WTC11 (cell line): ENCODE measurements at regions not wholly inside any gene's neighbourhood (a gene's known extent, or its start where the extent isn't known, plus 50 kb on each side); places are given as distances from the start of the nearest gene placed in this dataset.

Experiments used
- ATAC-seq: fragments of 200-7000 bp; cut with Tn5 transposase; 2 replicates; pipeline ENCODE4 v1.10.0; 2021; ENCODE audit warnings: mild to moderate bottlenecking, moderate library complexity
- CTCF ChIA-PET: fragments of 300-600 bp; sonication (Branson Sonifier 250); formaldehyde crosslinking; loops from one replicate; lab custom pipeline; 2021; ENCODE audit warnings: antibody characterized with exemption; lab: Charles Lee
- POLR2A ChIA-PET: fragments of 350-600 bp; sonication (Branson Sonifier 250); formaldehyde crosslinking; loops from one replicate; lab custom pipeline; 2021; ENCODE audit warnings: antibody characterized with exemption; lab: Charles Lee
- DNase-seq: peaks from one replicate; pipeline ENCODE4 v3.0.0; 2021; ENCODE audit warnings: low spot score
- H3K27ac Mint-ChIP-seq: 2 replicates; pipeline ENCODE4 v1.8.0; 2021; ENCODE audit warnings: mixed read lengths
- H3K27me3 Mint-ChIP-seq: 2 replicates; pipeline ENCODE4 v1.8.0; 2021; ENCODE audit warnings: low read depth, mild to moderate bottlenecking, moderate library complexity, mixed read lengths
- H3K36me3 Mint-ChIP-seq: 2 replicates; pipeline ENCODE4 v1.8.0; 2021; ENCODE audit warnings: mixed read lengths
- H3K4me1 Mint-ChIP-seq: 2 replicates; pipeline ENCODE4 v1.8.0; 2022; ENCODE audit warnings: mixed read lengths
- H3K4me3 Mint-ChIP-seq: 2 replicates; pipeline ENCODE4 v1.8.0; 2021; ENCODE audit warnings: mild to moderate bottlenecking, moderate library complexity, mixed read lengths
- H3K9me3 Mint-ChIP-seq: 2 replicates; pipeline ENCODE4 v1.8.0; 2021; ENCODE audit warnings: mixed read lengths
- ATF1 ChIP-seq: sonication (generic); formaldehyde crosslinking; IDR thresholded peaks from 2 replicates; pipeline ENCODE4 v1.8.1; 2023; ENCODE audit warnings: mild to moderate bottlenecking, moderate library complexity, missing genetic modification reagents
- CBFB ChIP-seq: sonication (generic); formaldehyde crosslinking; IDR thresholded peaks from 2 replicates; pipeline ENCODE4 v1.8.1; 2022; ENCODE audit warnings: mild to moderate bottlenecking, low read depth, missing genetic modification reagents
- CREM ChIP-seq: sonication (generic); formaldehyde crosslinking; IDR thresholded peaks from 2 replicates; pipeline ENCODE4 v1.8.1; 2022; ENCODE audit warnings: mild to moderate bottlenecking, missing genetic modification reagents, moderate library complexity
- ESRRA ChIP-seq: sonication (generic); formaldehyde crosslinking; IDR thresholded peaks from 2 replicates; pipeline ENCODE4 v1.8.1; 2022; ENCODE audit warnings: mild to moderate bottlenecking, missing genetic modification reagents, borderline replicate concordance
- FOXP1 ChIP-seq: sonication (generic); formaldehyde crosslinking; IDR thresholded peaks from 2 replicates; pipeline ENCODE4 v1.8.0; 2022; ENCODE audit warnings: missing genetic modification reagents, mild to moderate bottlenecking, moderate library complexity, borderline replicate concordance
- HMGA2 ChIP-seq: fragments of 250-450 bp; sonication (Bioruptor Pico); IDR thresholded peaks from 2 replicates; pipeline ENCODE4 v1.4.0; 2021; ENCODE audit warnings: mild to moderate bottlenecking, moderate library complexity
- JAZF1 ChIP-seq: fragments of 250-450 bp; sonication (Bioruptor Pico); IDR thresholded peaks from 2 replicates; pipeline ENCODE4 v1.9.0; 2021; ENCODE audit warnings: moderate library complexity, mild to moderate bottlenecking, inconsistent platforms
- JUN ChIP-seq: sonication (generic); formaldehyde crosslinking; IDR thresholded peaks from 2 replicates; pipeline ENCODE4 v1.8.0; 2023; ENCODE audit warnings: mild to moderate bottlenecking, missing genetic modification reagents
- NFE2L1 ChIP-seq: sonication (generic); formaldehyde crosslinking; IDR thresholded peaks from 2 replicates; pipeline ENCODE4 v1.8.1; 2023; ENCODE audit warnings: missing genetic modification reagents
- NR2C2 ChIP-seq: sonication (generic); formaldehyde crosslinking; IDR thresholded peaks from 2 replicates; pipeline ENCODE4 v1.8.0; 2022; ENCODE audit warnings: mild to moderate bottlenecking, missing genetic modification reagents
- OVOL2 ChIP-seq: fragments of 250-450 bp; sonication (Bioruptor Pico); IDR thresholded peaks from 2 replicates; pipeline ENCODE4 v1.9.0; 2021; ENCODE audit warnings: mild to moderate bottlenecking, borderline replicate concordance
- PREB ChIP-seq: sonication (generic); formaldehyde crosslinking; IDR thresholded peaks from 2 replicates; pipeline ENCODE4 v1.8.1; 2022; ENCODE audit warnings: mild to moderate bottlenecking, missing genetic modification reagents, moderate library complexity, borderline replicate concordance
- SMAD4 ChIP-seq: sonication (generic); formaldehyde crosslinking; IDR thresholded peaks from 2 replicates; pipeline ENCODE4 v1.8.0; 2022; ENCODE audit warnings: mild to moderate bottlenecking, missing genetic modification reagents
- TCF7 ChIP-seq: sonication (generic); formaldehyde crosslinking; IDR thresholded peaks from 2 replicates; pipeline ENCODE4 v1.8.0; 2022; ENCODE audit warnings: mild to moderate bottlenecking, low read depth, missing genetic modification reagents, moderate library complexity
- TEAD4 ChIP-seq: sonication (generic); formaldehyde crosslinking; IDR thresholded peaks from 2 replicates; pipeline ENCODE4 v1.8.0; 2022; ENCODE audit warnings: mild to moderate bottlenecking, missing genetic modification reagents
- ZNF281 ChIP-seq: sonication (generic); formaldehyde crosslinking; IDR thresholded peaks from 2 replicates; pipeline ENCODE4 v1.8.0; 2023; ENCODE audit warnings: mild to moderate bottlenecking, missing genetic modification reagents
- ZNF671 ChIP-seq: fragments of 250-450 bp; sonication (Bioruptor Pico); IDR thresholded peaks from 2 replicates; pipeline ENCODE4 v1.8.0; 2021; ENCODE audit warnings: mild to moderate bottlenecking
- TF ChIP-seq, protein P1 (sequence below): sonication (generic); formaldehyde crosslinking; IDR thresholded peaks from 2 replicates; pipeline ENCODE4 v1.8.1; 2022; ENCODE audit warnings: low read depth, mild to moderate bottlenecking, moderate library complexity, missing genetic modification reagents, borderline replicate concordance
- TF ChIP-seq, protein P2 (sequence below): sonication (generic); formaldehyde crosslinking; conservative IDR thresholded peaks from 2 replicates; pipeline ENCODE4 v1.8.1; 2022; ENCODE audit warnings: mild to moderate bottlenecking, missing genetic modification reagents
- TF ChIP-seq, protein P3 (sequence below): fragments of 250-450 bp; sonication (Bioruptor Pico); IDR thresholded peaks from 2 replicates; pipeline ENCODE4 v1.9.0; 2021; ENCODE audit warnings: moderate library complexity, mild to moderate bottlenecking, inconsistent platforms, borderline replicate concordance
- TF ChIP-seq, protein P4 (sequence below): sonication (generic); formaldehyde crosslinking; IDR thresholded peaks from 2 replicates; pipeline ENCODE4 v1.8.0; 2023; ENCODE audit warnings: missing genetic modification reagents
- TF ChIP-seq, protein P5 (sequence below): sonication (generic); formaldehyde crosslinking; IDR thresholded peaks from 2 replicates; pipeline ENCODE4 v1.8.1; 2023; ENCODE audit warnings: mild to moderate bottlenecking, moderate library complexity, missing genetic modification reagents
- TF ChIP-seq, protein P6 (sequence below): fragments of 250-450 bp; sonication (Bioruptor Pico); IDR thresholded peaks from 2 replicates; pipeline ENCODE4 v2.1.2; 2022; ENCODE audit warnings: mild to moderate bottlenecking, moderate library complexity

DNA sequence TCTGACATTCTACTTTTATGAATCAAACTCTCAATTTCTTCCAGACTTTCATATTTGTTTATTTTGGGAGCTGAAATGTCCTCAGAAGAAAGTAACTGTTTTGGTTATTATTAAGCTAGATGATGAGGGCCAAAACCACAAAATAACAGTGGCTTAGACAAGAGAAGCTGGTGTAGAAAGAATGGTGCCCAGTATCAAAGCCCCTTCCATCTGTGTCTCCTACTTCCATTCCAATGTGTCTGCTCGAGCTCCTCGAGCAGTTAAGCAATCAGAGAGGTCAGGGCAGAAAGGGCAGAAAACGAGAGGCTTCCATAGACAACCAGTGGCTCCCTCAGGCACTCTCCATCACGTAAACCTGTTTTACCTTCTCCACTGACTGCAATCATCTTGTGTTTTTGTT is 59.7 kb upstream of the MAGI1 start:
- CTCF ChIA-PET: no interaction called here
- TF ChIP-seq NR2C2 (CRISPR knock-in tag) (no peak), FOXP1 (no peak), NFE2L1 (CRISPR knock-in tag) (no peak), CBFB (CRISPR knock-in tag) (no peak), SMAD4 (CRISPR knock-in tag) (no peak), HMGA2 (no peak), ZNF671 (CRISPR knock-in tag) (no peak), ZNF281 (CRISPR knock-in tag) (no peak)
- TF ChIP-seq, protein P1, sequence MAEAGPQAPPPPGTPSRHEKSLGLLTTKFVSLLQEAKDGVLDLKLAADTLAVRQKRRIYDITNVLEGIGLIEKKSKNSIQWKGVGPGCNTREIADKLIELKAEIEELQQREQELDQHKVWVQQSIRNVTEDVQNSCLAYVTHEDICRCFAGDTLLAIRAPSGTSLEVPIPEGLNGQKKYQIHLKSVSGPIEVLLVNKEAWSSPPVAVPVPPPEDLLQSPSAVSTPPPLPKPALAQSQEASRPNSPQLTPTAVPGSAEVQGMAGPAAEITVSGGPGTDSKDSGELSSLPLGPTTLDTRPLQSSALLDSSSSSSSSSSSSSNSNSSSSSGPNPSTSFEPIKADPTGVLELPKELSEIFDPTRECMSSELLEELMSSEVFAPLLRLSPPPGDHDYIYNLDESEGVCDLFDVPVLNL (CRISPR knock-in tag): no peak
- TF ChIP-seq, protein P2, sequence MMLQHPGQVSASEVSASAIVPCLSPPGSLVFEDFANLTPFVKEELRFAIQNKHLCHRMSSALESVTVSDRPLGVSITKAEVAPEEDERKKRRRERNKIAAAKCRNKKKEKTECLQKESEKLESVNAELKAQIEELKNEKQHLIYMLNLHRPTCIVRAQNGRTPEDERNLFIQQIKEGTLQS (CRISPR knock-in tag): no peak
- TF ChIP-seq, protein P3, sequence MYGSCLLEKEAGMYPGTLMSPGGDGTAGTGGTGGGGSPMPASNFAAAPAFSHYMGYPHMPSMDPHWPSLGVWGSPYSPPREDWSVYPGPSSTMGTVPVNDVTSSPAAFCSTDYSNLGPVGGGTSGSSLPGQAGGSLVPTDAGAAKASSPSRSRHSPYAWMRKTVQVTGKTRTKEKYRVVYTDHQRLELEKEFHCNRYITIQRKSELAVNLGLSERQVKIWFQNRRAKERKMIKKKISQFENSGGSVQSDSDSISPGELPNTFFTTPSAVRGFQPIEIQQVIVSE (CRISPR knock-in tag): no peak
- TF ChIP-seq, protein P4, sequence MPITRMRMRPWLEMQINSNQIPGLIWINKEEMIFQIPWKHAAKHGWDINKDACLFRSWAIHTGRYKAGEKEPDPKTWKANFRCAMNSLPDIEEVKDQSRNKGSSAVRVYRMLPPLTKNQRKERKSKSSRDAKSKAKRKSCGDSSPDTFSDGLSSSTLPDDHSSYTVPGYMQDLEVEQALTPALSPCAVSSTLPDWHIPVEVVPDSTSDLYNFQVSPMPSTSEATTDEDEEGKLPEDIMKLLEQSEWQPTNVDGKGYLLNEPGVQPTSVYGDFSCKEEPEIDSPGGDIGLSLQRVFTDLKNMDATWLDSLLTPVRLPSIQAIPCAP: no peak
- H3K4me3 Mint-ChIP-seq: no peak overlapping the region
- no peaks in the 10 kb centered on the region for H3K36me3 Mint-ChIP-seq
- H3K27ac Mint-ChIP-seq: no peak overlapping the region
- H3K4me1 Mint-ChIP-seq: peaks cover 13% of the 10 kb centered on the region
- POLR2A ChIA-PET: no interaction called here
- no peak for DNase-seq
- H3K9me3 Mint-ChIP-seq: peaks cover 9% of the 10 kb centered on the region
- no peaks in the 10 kb centered on the region; the same call in 1 of the 2 replicates for H3K27me3 Mint-ChIP-seq
- no peak for ATAC-seq

DNA sequence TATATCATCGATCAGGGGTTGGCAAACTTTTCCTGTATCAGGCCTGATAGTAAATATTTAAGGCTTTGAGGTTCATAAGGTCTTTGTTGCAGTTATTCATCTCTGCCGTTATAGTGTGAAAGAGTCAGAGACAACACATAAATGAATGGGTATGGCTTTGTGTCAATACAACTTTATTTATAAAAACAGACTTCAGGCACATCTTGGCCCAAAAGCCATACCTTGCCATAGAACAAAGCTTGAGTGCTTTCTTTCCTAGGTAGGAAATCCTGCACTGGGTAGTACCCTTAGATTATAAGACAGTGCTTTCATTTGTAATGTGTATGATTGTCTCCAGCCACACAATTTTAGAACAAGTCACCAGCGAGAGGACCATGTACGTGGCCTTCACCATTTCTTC is 58.9 kb upstream of the MAGI1 start:
- ATAC-seq: no peak
- peaks cover 9% of the 10 kb centered on the region for H3K9me3 Mint-ChIP-seq
- H3K27ac Mint-ChIP-seq: no peak overlapping the region
- H3K27me3 Mint-ChIP-seq: no peaks in the 10 kb centered on the region; the same call in 1 of the 2 replicates
- DNase-seq: no peak
- CTCF ChIA-PET: no interaction called here
- H3K36me3 Mint-ChIP-seq: no peaks in the 10 kb centered on the region
- POLR2A ChIA-PET: no interaction called here
- peaks cover 13% of the 10 kb centered on the region for H3K4me1 Mint-ChIP-seq
- no peak overlapping the region for H3K4me3 Mint-ChIP-seq
- TF ChIP-seq ESRRA (CRISPR knock-in tag) (no peak), ZNF671 (CRISPR knock-in tag) (no peak), NFE2L1 (CRISPR knock-in tag) (no peak), JUN (CRISPR knock-in tag) (no peak), ZNF281 (CRISPR knock-in tag) (no peak), OVOL2 (CRISPR knock-in tag) (no peak), CBFB (CRISPR knock-in tag) (no peak), JAZF1 (CRISPR knock-in tag) (no peak), PREB (CRISPR knock-in tag) (no peak), TEAD4 (no peak), TCF7 (no peak), CREM (CRISPR knock-in tag) (no peak), ATF1 (no peak)
- TF ChIP-seq, protein P5, sequence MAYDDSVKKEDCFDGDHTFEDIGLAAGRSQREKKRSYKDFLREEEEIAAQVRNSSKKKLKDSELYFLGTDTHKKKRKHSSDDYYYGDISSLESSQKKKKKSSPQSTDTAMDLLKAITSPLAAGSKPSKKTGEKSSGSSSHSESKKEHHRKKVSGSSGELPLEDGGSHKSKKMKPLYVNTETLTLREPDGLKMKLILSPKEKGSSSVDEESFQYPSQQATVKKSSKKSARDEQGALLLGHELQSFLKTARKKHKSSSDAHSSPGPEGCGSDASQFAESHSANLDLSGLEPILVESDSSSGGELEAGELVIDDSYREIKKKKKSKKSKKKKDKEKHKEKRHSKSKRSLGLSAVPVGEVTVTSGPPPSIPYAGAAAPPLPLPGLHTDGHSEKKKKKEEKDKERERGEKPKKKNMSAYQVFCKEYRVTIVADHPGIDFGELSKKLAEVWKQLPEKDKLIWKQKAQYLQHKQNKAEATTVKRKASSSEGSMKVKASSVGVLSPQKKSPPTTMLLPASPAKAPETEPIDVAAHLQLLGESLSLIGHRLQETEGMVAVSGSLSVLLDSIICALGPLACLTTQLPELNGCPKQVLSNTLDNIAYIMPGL: no peak
- TF ChIP-seq, protein P6, sequence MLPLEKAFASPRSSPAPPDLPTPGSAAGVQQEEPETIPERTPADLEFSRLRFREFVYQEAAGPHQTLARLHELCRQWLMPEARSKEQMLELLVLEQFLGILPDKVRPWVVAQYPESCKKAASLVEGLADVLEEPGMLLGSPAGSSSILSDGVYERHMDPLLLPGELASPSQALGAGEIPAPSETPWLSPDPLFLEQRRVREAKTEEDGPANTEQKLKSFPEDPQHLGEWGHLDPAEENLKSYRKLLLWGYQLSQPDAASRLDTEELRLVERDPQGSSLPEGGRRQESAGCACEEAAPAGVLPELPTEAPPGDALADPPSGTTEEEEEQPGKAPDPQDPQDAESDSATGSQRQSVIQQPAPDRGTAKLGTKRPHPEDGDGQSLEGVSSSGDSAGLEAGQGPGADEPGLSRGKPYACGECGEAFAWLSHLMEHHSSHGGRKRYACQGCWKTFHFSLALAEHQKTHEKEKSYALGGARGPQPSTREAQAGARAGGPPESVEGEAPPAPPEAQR (CRISPR knock-in tag): no peak
